NCI-H748 (cell line): ENCODE measurements at regions not wholly inside any gene's neighbourhood (a gene's known extent, or its start where the extent isn't known, plus 50 kb on each side); places are given as distances from the start of the nearest gene placed in this dataset.
"Not testable (repeated sequence)": the region's sequence is repeated elsewhere in the genome, so short reads cannot be mapped to it uniquely, and the experiment has no call there.

Experiments
- DNase-seq: peaks from one replicate; lab custom pipeline; 2025; ENCODE audit not compliant: unreplicated experiment; lab: John Stamatoyannopoulos, UW

- peak; percentile 42 for DNase-seq
Measured at GRCh38 chr3:77707281-77707680, 667.4 kb downstream of the ROBO2 start.

- no peak for DNase-seq
Measured at GRCh38 chr3:77709155-77709554, 669.3 kb downstream of the ROBO2 start.

- DNase-seq = no peak
Measured at GRCh38 chr3:77718311-77718710, 678.4 kb downstream of the ROBO2 start.

GRCh38 chr3:77720460-77720971, 680.6 kb downstream of the ROBO2 start:
- no peak for DNase-seq

GRCh38 chr3:77726517-77726916, 686.6 kb downstream of the ROBO2 start:
- no peak for DNase-seq

GRCh38 chr3:77746048-77746447, 706.1 kb downstream of the ROBO2 start:
- no peak for DNase-seq

- no peak for DNase-seq
Measured at GRCh38 chr3:77746892-77747291, 707.0 kb downstream of the ROBO2 start.

GRCh38 chr3:77756397-77756975, 716.6 kb downstream of the ROBO2 start:
- not testable (repeated sequence) for DNase-seq

GRCh38 chr3:77772459-77772858, 732.6 kb downstream of the ROBO2 start:
- DNase-seq = no peak

- DNase-seq = no peak
Measured at GRCh38 chr3:77773084-77773483, 733.2 kb downstream of the ROBO2 start.

GRCh38 chr3:77780278-77780996, 740.5 kb downstream of the ROBO2 start:
- no peak for DNase-seq

- no peak for DNase-seq
Measured at GRCh38 chr3:77786216-77786615, 746.3 kb downstream of the ROBO2 start.

GRCh38 chr3:77795013-77795412, 755.1 kb downstream of the ROBO2 start:
- DNase-seq = no peak

GRCh38 chr3:77799278-77799677, 759.4 kb downstream of the ROBO2 start:
- DNase-seq = peak; percentile 34

GRCh38 chr3:77800893-77801292, 761.0 kb downstream of the ROBO2 start:
- no peak for DNase-seq

- DNase-seq = no peak
Measured at GRCh38 chr3:77807312-77807711, 767.4 kb downstream of the ROBO2 start.

- DNase-seq = no peak
Measured at GRCh38 chr3:77814845-77815244, 774.9 kb downstream of the ROBO2 start.

- peak; percentile 45 for DNase-seq
Measured at GRCh38 chr3:77815467-77815866, 775.6 kb downstream of the ROBO2 start.

- DNase-seq = no peak
Measured at GRCh38 chr3:77816366-77816765, 776.5 kb downstream of the ROBO2 start.

- DNase-seq = no peak
Measured at GRCh38 chr3:77825001-77825827, 785.3 kb downstream of the ROBO2 start.

- no peak for DNase-seq
Measured at GRCh38 chr3:77835921-77836320, 796.0 kb downstream of the ROBO2 start.
